ENCODE measurements at regions not wholly inside any gene's neighbourhood (a gene's known extent, or its start where the extent isn't known, plus 50 kb on each side); places are given as distances from the start of the nearest gene placed in this dataset.

GRCh38 chr2:128667391-128667790 is 348.7 kb upstream of the HS6ST1 start:
- H3K27ac ChIP-seq (ENCODE audit: low read depth in 2 of 2, low read length in 1 of 2): no peak overlapping the region
- no peaks in the 10 kb centered on the region for H3K27me3 ChIP-seq (ENCODE audit: insufficient read depth)
- no peaks in the 10 kb centered on the region for H3K36me3 ChIP-seq (replicated peaks in 1 of 2; ENCODE audit: control insufficient read depth in 1 of 2, insufficient read depth in 2 of 2, low read length in 1 of 2)
- TF ChIP-seq TCF12 (IDR thresholded peaks at IDR 0.05) (no peak), FOXJ3 (CRISPR knock-in tag; IDR thresholded peaks at IDR 0.05) (no peak), TEAD4 (IDR thresholded peaks at IDR 0.05; ENCODE audit: borderline replicate concordance, insufficient read depth) (no peak), YY1 (IDR thresholded peaks at IDR 0.05; ENCODE audit: low read depth) (no peak), EP300 (IDR thresholded peaks at IDR 0.05; ENCODE audit: borderline replicate concordance in 1 of 2, low read depth in 1 of 2, low read length in 1 of 2) (no peak), RFX5 (IDR thresholded peaks at IDR 0.05; ENCODE audit: low read length) (no peak), MEF2A (IDR thresholded peaks at IDR 0.05; ENCODE audit: borderline replicate concordance, low read depth) (no peak), RCOR1 (IDR thresholded peaks at IDR 0.05; ENCODE audit: low read length) (no peak), FOSL2 (IDR thresholded peaks at IDR 0.05; ENCODE audit: borderline replicate concordance, low read depth) (no peak), ZBTB33 (IDR thresholded peaks at IDR 0.05; ENCODE audit: borderline replicate concordance, low read depth) (no peak), SIN3A (IDR thresholded peaks at IDR 0.05; ENCODE audit: borderline replicate concordance, low read depth, low read length) (no peak), POLR2AphosphoS5 (IDR thresholded peaks at IDR 0.05; ENCODE audit: low read depth, low read length) (no peak), EZH2phosphoT487 (IDR thresholded peaks at IDR 0.05; ENCODE audit: borderline replicate concordance, low read depth) (no peak), ELF1 (IDR thresholded peaks at IDR 0.05) (no peak), SMC3 (IDR thresholded peaks at IDR 0.05; ENCODE audit: low read depth, low read length) (no peak)
- TF ChIP-seq, protein P1, sequence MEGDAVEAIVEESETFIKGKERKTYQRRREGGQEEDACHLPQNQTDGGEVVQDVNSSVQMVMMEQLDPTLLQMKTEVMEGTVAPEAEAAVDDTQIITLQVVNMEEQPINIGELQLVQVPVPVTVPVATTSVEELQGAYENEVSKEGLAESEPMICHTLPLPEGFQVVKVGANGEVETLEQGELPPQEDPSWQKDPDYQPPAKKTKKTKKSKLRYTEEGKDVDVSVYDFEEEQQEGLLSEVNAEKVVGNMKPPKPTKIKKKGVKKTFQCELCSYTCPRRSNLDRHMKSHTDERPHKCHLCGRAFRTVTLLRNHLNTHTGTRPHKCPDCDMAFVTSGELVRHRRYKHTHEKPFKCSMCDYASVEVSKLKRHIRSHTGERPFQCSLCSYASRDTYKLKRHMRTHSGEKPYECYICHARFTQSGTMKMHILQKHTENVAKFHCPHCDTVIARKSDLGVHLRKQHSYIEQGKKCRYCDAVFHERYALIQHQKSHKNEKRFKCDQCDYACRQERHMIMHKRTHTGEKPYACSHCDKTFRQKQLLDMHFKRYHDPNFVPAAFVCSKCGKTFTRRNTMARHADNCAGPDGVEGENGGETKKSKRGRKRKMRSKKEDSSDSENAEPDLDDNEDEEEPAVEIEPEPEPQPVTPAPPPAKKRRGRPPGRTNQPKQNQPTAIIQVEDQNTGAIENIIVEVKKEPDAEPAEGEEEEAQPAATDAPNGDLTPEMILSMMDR (IDR thresholded peaks at IDR 0.05): no peak
- no peak overlapping the region for H3K9ac ChIP-seq
- H3K4me3 ChIP-seq (ENCODE audit: low read depth in 2 of 2, low read length in 1 of 2): no peak overlapping the region
- ChIA-PET POLR2A (no interaction called here), CTCF (no interaction called here)
- H3K4me1 ChIP-seq (ENCODE audit: control insufficient read depth in 1 of 2, insufficient read depth in 2 of 2, low read depth in 1 of 2, low read length in 1 of 2): no peaks in the 10 kb centered on the region
- H3K9me3 ChIP-seq: no peaks in the 10 kb centered on the region
- H3F3A ChIP-seq (replicated peaks; ENCODE audit: insufficient read depth): no peaks in the 10 kb centered on the region
- 37% methylated on average over 4 of the region's 7 CpGs for WGBS (ENCODE audit: low lambda C conversion rate)
- no peaks in the 10 kb centered on the region for H3K9me2 ChIP-seq
- H3K4me2 ChIP-seq: no peak overlapping the region
- DNase-seq: no peak
- H3K79me2 ChIP-seq (ENCODE audit: insufficient read depth): no peaks in the 10 kb centered on the region
- H4K20me1 ChIP-seq (ENCODE audit: insufficient read depth): no peaks in the 10 kb centered on the region
- no peak overlapping the region for H2AFZ ChIP-seq (ENCODE audit: low read depth)

GRCh38 chr2:128668946-128669345 is 350.3 kb upstream of the HS6ST1 start:
- CTCF ChIA-PET: no interaction called here
- H3K9me2 ChIP-seq: no peaks in the 10 kb centered on the region
- no peak overlapping the region for H2AFZ ChIP-seq (ENCODE audit: low read depth)
- no peaks in the 10 kb centered on the region for H3K79me2 ChIP-seq (ENCODE audit: insufficient read depth)
- H3F3A ChIP-seq (replicated peaks; ENCODE audit: insufficient read depth): no peaks in the 10 kb centered on the region
- H3K27ac ChIP-seq (ENCODE audit: low read depth in 2 of 2, low read length in 1 of 2): no peak overlapping the region
- H3K9ac ChIP-seq: no peak overlapping the region
- H3K36me3 ChIP-seq (replicated peaks in 1 of 2; ENCODE audit: control insufficient read depth in 1 of 2, insufficient read depth in 2 of 2, low read length in 1 of 2): no peaks in the 10 kb centered on the region
- TF ChIP-seq CHD2 (IDR thresholded peaks at IDR 0.05; ENCODE audit: low read length, partially characterized antibody): no peak
- no peak for TF ChIP-seq JUND (IDR thresholded peaks at IDR 0.05)
- TF ChIP-seq RXRA (IDR thresholded peaks at IDR 0.05; ENCODE audit: borderline replicate concordance, low read depth): no peak
- TF ChIP-seq SMC3 (IDR thresholded peaks at IDR 0.05; ENCODE audit: low read depth, low read length): no peak
- TF ChIP-seq, protein P2, sequence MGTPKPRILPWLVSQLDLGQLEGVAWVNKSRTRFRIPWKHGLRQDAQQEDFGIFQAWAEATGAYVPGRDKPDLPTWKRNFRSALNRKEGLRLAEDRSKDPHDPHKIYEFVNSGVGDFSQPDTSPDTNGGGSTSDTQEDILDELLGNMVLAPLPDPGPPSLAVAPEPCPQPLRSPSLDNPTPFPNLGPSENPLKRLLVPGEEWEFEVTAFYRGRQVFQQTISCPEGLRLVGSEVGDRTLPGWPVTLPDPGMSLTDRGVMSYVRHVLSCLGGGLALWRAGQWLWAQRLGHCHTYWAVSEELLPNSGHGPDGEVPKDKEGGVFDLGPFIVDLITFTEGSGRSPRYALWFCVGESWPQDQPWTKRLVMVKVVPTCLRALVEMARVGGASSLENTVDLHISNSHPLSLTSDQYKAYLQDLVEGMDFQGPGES (IDR thresholded peaks at IDR 0.05; ENCODE audit: low read depth, low read length): no peak
- no peak for TF ChIP-seq ELF1 (IDR thresholded peaks at IDR 0.05)
- TF ChIP-seq POLR2AphosphoS5 (IDR thresholded peaks at IDR 0.05; ENCODE audit: low read depth, low read length): no peak
- TF ChIP-seq RAD21 (IDR thresholded peaks at IDR 0.05; ENCODE audit: low read length): no peak
- no peak for TF ChIP-seq MAX (IDR thresholded peaks at IDR 0.05; ENCODE audit: low read depth)
- no peak for TF ChIP-seq PBX3 (IDR thresholded peaks at IDR 0.05)
- H3K4me1 ChIP-seq (ENCODE audit: control insufficient read depth in 1 of 2, insufficient read depth in 2 of 2, low read depth in 1 of 2, low read length in 1 of 2): no peaks in the 10 kb centered on the region
- no peak overlapping the region for H3K4me3 ChIP-seq (ENCODE audit: low read depth in 2 of 2, low read length in 1 of 2)
- H4K20me1 ChIP-seq (ENCODE audit: insufficient read depth): no peaks in the 10 kb centered on the region
- POLR2A ChIA-PET: no interaction called here
- 20% methylated on average over 2 of the region's 2 CpGs for WGBS (ENCODE audit: low lambda C conversion rate)
- no peaks in the 10 kb centered on the region for H3K27me3 ChIP-seq (ENCODE audit: insufficient read depth)
- no peak overlapping the region for H3K4me2 ChIP-seq
- H3K9me3 ChIP-seq: no peaks in the 10 kb centered on the region
- no peak for DNase-seq

All from SK-N-SH (cell line).